Stimulated activated CD8-positive, alpha-beta memory T cell treated with anti-CD3 and anti-CD28 coated beads, Interleukin-15, amount 100 ng/mL, for 24 hours (primary cell): ENCODE measurements at regions not wholly inside any gene's neighbourhood (a gene's known extent, or its start where the extent isn't known, plus 50 kb on each side); places are given as distances from the start of the nearest gene placed in this dataset.

ENCODE experiments used
- DNase-seq: peaks from one replicate; pipeline ENCODE4 v3.0.0-alpha.2; 2020; ENCODE audit warnings: low read depth

- DNase-seq: no peak
Observed at GRCh38 chr6:164455835-164456234, 853.6 kb downstream of the C6orf118 start.

GRCh38 chr6:164453835-164454234 lies 855.6 kb downstream of the C6orf118 start:
- DNase-seq: no peak

- DNase-seq: no peak
Observed at GRCh38 chr6:164442572-164442971, 866.8 kb downstream of the C6orf118 start.

DNA sequence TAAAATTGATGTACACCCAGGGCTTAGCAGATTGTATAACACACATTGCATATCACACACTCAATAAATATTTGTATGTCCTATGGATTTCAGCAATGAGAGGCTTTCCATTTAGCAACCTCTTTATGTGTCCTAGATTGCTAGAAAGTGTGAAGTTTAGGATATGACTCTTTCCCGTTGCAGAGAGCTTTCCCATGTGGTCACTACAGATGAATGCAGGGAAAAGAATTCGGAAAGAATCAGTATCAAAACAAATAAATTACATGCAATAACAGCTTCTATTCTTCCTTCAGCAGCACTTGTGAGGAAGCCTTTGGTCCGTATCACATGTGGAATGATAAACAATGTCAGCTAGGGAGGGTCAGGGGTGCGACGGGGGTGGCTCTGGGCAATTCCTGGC lies 870.1 kb downstream of the C6orf118 start:
- no peak for DNase-seq

- no peak for DNase-seq
Observed at GRCh38 chr6:164436976-164437375, 872.4 kb downstream of the C6orf118 start.

- no peak for DNase-seq
Observed at GRCh38 chr6:164427728-164428402, 881.5 kb downstream of the C6orf118 start.

GRCh38 chr6:164424489-164424888 lies 884.9 kb downstream of the C6orf118 start:
- DNase-seq: no peak

DNA sequence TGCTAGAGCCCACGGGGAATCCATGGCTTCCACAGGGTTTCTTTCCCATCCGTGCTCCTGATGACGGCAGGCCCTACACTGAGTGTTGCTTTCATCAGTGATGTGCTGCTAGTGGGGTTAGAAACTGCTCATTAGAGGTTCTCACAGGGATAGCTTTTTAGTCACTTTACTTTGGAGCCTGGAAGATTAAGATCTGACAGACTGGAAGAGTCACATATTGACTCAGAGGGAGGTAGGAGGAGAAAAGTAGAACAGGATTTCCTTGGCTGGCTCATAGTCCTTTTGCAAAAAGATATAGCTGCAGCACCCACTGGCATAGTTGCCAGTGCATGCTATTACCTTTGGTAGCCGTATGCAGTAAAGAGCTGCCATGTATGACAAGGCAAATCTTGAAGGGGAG lies 890.3 kb downstream of the C6orf118 start:
- DNase-seq: no peak

DNA sequence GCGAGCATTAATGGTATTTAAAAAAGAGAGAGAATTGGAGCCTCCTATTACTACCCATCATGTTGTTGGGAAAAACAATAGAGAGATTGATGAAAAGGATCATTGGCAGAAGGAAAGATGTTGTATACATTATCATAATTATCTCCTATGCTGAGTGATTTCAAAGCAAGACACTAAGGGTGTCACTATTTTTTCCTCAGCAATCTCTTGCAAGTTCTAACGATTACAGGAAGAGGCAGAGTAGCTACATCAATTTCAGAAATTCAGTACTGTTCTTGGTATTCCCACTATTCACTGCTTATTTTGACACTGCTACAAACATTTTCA lies 891.2 kb downstream of the C6orf118 start:
- no peak for DNase-seq

GRCh38 chr6:164417537-164418261 lies 891.7 kb downstream of the C6orf118 start:
- no peak for DNase-seq

DNA sequence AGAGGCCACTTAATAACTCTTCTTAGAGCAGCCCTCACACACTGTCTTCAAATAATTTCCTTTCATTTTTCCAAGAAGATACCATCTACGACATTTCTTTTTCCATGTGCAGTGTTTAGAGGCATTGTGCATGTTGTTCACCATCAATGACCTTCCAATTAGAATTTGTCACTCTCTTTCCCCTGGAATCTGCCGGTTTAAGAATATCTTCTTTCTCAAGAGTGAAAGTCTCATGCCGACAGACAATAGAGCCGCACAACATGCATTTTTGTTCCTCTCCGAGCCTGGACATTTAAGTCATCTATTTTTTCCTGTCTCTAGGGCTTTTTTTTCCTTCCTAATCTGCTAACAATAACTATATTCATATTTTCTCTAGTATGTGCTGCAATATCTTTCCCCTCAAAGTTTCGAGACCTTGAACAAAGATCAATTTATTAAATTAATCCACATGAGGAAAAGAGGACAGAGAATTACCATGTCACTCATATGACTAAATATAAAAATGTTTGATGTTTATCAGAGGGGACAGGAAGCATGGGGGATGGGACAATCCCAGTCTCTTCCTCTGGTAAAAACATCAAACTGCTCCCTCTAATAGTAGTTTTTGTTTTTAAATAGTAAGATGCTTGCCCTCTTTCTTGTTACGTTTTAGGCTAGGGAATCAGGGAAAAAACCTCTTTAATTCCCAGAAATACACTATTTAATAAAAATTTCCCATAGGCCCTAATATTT lies 893.4 kb downstream of the C6orf118 start:
- DNase-seq: no peak

GRCh38 chr6:164414695-164415094 lies 894.7 kb downstream of the C6orf118 start:
- DNase-seq: no peak

DNA sequence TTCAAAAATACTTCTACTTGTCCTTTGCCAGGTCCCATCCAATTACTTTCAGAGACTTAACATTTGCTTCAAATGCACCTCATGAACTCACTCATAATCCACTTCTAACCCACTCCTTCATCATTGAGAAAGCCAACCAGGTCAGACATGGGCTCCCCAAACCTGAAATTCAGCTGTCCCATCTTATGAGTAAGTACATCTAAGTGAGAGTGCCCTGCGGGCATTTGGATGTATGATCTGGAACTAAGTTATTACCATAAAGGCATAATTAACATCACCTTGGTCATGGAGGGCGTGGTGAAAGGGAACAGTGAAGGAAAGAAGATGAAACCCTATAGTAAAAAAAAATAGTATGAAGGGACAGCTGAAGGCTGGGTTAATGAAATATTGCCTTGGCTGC lies 896.8 kb downstream of the C6orf118 start:
- no peak for DNase-seq

- no peak for DNase-seq
Observed at GRCh38 chr6:164410017-164410416, 899.4 kb downstream of the C6orf118 start.

DNA sequence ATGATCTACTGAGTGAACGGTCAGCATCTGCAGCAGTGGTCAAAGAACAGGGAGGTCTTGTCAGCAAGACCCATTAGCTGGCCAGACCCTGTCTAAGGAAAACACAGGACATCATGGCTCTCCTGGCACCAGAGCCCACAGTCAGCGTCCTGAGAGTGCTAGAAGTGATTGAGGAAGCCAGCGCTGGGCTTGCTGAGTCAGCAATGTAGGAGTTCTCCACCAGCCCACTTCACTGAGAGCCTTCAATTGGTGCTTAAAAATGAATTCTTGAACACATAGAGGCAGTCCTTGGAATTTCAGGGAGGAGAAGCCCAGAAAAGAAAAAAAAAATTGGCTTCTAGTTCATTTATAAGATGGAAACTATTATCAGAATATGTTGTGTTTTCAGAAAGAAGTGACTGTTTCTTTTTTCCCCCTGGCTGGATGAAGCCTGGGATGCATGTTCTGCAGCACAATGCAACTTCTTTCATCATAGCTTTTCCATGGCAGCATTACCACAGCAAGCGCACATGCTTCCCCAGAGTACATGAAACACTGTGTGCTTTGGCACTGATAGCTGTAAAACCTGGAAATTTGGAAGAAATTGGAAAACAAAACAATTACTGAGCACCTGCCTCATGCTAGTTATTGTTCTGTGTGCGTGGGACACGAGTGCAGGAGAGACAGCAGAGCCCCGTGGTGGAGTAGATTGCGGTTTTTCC lies 899.9 kb downstream of the C6orf118 start:
- DNase-seq: no peak

GRCh38 chr6:164408868-164409267 lies 900.5 kb downstream of the C6orf118 start:
- no peak for DNase-seq

- no peak for DNase-seq
Observed at GRCh38 chr6:164404812-164405488, 904.5 kb downstream of the C6orf118 start.

- DNase-seq: no peak
Observed at GRCh38 chr6:164401871-164402270, 907.5 kb downstream of the C6orf118 start.

GRCh38 chr6:164398647-164399046 lies 910.8 kb downstream of the C6orf118 start:
- no peak for DNase-seq

DNA sequence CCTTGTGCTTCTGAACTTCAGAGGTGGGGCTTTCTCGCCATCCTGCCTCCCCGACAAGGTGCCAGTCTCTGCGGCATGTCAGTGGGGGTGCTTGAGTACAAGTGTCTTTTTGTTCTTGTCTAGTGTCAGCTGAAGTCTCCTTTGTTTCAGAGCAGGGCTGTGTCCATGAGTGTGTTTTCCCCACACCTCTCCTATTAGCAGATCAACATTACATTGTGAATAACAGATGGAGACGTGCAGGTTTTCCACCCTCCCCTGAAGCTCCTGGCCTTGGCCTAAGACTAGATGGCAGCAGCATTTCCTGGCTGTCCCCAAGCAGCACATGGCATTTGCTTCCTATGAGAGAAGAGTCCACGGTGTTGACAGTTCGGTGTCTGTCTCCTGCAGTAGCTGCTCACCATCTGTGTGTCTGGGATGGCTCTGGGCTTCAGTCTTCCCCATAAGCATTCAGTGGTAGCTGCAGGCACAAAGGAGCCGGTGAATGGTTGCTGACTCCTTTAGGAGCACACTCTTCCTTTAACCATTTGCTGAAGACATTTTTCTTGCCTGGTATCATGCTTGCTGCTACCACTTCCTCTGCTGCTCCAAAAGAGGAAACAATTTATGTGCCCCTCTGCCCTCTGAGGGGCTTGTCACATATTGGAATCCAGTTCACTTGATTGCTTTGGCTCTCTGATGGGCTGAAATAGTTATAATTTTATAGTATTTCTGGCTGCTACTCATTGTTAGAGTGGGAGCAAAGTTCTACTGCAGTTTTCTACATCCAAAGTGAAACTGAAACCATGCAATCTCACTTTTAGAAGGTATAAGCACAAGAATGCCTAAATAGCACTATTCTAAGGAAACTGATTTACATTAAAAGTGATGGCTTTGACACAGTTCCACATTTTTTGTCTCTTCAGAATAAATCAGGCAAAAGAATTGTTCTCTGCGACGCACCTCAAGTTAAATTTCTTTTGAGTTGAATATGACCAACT lies 913.0 kb downstream of the C6orf118 start:
- DNase-seq: no peak

DNA sequence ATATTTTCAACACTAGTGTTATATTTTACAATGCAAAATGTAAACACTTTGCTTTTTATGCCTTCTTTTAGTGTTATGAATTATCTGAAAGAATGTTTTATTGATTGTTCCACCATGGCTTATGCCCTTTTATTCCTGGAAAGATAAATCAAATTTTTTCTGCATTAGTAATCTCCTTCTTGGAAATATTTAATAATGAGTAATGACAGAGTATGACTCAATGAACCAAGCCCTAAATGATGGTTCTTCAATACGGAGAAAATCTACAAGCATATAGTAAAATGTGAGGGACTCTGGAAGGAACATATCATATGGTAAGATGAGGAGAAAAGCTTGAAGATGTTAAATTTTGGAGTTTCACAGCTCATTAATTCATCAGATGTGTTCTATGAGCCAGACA lies 929.6 kb downstream of the C6orf118 start:
- no peak for DNase-seq
